ENCODE measurements at regions not wholly inside any gene's neighbourhood (a gene's known extent, or its start where the extent isn't known, plus 50 kb on each side); places are given as distances from the start of the nearest gene placed in this dataset.
A peak's percentile ranks its signal among the peaks of the same experiment; 100 is the strongest.

DNA sequence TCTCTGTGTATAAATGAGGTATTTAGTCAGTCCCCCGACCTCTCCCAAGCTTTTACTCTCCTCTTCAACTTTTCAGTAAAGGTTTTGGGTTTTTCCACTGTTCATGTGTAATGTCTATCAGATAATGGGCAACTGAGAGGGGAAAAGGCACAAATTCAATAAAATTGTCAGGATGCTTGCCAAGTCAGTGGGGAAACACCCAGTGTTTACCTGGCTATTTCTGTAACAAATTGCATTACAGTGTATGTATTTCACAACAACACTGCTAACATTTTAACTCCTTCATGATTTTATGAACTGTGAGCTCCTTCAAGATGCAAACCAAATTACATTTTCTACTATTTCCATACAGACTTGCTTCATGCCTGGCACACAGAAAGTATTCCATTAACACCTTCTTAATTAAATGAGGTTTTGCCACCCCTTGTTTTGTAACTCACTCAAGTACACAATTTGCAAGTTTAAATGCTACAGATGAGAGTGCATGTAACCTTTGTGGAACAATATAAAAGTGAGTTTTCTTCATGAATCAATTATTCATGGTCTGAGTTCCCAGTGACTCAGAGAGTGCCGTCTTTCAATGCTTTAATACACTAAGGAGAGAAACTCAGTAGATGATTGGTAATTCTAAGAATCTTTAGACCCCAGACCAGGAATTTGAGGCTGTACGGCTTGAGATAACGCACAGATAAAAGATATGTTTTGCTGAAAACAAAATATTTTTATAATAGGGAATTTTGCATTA, 149.8 kb upstream of the TLL1 start:
- no peak for DNase-seq

DNA sequence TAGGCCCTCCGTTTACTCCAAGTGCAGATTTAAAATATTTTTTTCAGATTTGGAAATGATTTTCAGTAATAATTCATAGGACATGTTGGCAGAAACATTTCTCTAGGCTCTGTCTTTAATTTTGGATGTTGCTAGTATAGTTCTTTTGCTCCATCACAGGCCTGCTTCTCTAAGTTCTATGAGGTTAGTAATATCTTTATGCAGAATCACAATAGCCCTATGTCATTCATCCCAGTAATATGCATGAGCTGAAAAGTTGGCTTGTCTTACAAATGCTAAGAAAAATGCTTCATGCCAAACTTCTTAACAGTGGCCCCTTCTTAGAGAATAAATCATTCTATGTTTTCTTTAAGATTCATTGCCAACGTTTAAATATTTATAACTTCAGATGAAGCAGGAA, 148.3 kb upstream of the TLL1 start:
- peak; percentile 53 for DNase-seq

- DNase-seq, result no peak
Measured at GRCh38 chr4:165725352-165725751, 147.7 kb upstream of the TLL1 start.

GRCh38 chr4:165726831-165727230, 146.2 kb upstream of the TLL1 start:
- DNase-seq, result peak; percentile 54

DNA sequence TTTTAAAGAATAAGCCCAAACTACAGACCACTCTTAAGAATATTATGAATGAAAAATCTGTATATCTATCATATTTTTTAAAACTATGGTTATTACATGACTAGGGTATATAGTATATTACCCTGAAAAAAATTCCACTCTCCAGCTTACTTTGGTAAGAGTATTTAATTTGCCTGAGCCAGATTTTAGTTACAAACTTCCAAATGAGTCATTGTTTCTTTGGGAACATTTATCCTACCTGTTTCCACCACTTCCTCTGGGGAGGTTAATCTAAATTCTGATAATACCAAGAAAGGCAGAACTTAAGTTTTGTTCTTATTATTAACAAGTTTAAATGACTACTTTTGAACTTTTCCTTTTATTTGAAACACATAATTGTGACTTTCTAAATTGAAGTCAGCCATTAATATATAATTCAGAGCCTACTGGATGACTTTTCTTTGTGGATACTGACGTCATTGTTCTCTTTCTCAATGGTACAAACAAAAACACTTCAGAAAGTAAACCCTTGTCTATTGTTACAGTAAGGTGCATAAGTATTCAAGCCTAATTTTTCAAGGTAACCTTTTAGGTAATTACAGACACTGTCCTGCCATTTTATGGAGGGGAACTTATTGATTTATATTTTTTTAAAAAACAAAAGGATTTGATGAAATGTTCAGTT, 135.6 kb upstream of the TLL1 start:
- DNase-seq, result no peak

DNA sequence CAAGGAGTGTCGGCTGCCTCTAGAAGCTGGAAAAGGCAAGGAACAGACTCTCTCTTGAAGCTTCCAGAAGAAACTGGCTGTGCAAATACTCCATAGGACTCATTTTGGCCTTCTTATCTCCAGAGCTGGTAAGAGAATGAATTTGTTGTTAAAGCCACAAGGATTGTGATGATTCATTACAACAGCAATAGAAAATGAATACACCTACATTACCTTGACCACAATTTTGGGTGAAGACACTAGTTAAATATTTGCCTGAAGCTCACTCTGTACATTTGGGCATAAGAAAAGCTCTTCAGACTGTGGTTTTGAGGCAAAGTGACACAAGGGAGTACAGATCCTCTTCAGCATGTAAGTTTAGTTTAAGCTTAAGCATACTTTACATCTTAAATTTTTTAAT, 134.5 kb upstream of the TLL1 start:
- DNase-seq, result no peak

DNA sequence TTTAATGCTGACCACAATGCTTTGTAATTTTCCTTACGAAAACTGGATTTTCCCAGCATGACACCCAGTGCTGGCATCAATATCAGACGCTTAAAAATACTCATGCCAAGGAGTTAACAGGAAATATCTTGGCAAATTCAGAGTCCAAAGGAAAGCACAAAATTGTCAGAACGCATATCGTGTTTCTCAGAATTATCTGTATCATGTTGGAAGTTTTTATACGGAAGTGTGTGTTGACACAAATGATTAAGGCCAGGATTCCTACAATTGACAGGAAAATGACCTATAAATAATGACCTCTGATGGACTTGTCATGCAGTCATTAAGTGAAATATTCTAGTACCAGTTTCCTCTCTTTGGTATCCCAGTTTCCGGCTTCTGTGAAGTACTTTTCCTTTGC, 132.1 kb upstream of the TLL1 start:
- DNase-seq, result no peak

DNA sequence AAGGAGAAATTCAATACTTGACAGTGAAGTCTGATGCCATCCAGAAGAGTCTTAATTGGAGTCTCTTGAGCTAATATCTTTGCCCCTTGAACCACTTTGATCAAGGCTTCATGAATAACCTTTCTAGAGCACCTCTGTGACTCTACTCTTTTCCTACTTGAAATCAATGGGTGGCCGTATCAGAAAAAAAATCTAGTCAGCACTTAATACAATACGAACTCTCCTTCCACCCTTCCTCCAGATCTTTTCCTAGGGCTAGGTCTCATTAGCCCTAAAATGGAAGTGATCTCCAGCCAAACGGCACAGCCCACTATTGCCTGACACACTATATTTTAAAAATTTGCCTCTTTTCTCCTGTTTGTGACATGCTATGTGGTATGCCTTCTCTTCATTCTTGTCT, 129.6 kb upstream of the TLL1 start:
- no peak for DNase-seq

- no peak for DNase-seq
Measured at GRCh38 chr4:165744370-165744769, 128.7 kb upstream of the TLL1 start.

GRCh38 chr4:165748321-165748720, 124.7 kb upstream of the TLL1 start:
- DNase-seq, result no peak

- no peak for DNase-seq
Measured at GRCh38 chr4:165751882-165752281, 121.2 kb upstream of the TLL1 start.

GRCh38 chr4:165754664-165755063, 118.4 kb upstream of the TLL1 start:
- DNase-seq, result no peak

DNA sequence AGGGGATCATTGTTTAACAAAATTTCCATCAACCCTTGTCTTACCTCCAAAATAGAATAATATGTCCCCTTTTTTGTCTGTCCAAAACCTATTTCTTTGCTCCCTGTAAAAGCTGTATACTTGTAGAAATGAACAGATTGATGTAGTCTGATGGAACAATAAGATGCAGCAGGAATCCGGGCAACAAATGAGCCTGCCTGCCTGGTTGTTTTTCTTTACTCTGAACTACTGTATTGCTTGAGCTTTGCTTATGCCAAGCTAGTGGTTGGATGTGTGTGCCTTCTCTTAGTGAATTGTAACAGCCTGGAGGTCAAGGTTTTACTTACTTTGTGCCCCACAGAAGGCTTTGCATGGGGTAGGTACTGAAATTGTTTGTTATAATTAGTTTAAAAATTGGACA, 116.2 kb upstream of the TLL1 start:
- no peak for DNase-seq

DNA sequence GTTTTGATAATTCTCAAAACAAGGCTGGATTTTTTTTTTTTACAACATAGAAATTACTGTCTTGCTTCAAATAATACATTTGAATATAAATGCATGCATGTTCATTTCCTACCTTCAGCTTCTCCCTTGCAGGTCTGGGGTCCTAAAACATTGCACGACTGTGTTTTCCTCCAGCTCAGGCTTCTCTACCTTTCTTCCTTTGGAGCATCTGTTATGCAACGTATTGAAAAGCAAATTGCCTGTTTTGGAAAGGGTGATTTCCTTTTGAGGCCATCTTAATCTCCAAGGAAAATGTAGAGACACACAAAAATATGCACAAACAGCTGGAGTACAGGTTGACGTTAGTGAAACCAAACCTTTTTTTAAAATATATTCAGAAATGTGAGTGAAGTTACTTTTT, 115.6 kb upstream of the TLL1 start:
- no peak for DNase-seq

- DNase-seq, result no peak
Measured at GRCh38 chr4:165758086-165758485, 115.0 kb upstream of the TLL1 start.

DNA sequence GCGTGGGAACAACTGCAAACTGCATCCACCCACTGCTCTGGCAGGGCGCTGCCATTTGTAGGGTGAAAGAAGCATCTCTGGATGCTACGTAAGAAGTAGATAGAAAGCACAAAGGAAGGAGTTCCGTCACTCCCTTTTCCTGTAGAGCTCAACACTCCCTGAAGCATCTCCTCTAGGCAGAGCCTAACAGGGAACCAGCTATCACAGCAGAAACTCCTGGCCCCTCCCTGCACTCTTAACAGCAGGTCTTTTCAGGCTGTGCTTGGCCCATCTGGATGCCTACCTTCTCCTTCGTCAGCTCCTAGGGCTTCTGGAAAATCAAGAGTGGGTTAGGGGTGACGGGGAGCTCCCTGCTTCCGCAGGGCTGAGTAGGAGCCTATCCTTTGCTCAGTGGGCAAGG, 112.9 kb upstream of the TLL1 start:
- no peak for DNase-seq

DNA sequence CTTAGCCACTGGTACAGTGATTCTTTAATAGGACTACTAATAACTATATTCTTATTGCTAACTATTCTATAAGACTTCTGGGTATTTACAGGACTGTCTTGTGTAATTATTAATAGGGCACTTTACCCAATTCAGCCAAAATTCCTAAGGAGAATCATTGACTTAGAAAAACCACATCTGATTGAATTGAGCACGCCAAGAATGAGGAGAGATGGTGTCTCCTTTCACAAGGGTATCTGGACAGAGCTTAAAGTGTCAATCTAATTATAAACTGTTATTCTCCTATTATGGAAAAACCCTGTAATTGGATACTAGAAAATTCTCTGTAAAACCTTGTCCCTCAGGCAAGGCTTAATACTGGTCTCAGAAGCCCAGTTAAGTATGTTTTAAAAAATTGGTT, 111.1 kb upstream of the TLL1 start:
- no peak for DNase-seq

DNA sequence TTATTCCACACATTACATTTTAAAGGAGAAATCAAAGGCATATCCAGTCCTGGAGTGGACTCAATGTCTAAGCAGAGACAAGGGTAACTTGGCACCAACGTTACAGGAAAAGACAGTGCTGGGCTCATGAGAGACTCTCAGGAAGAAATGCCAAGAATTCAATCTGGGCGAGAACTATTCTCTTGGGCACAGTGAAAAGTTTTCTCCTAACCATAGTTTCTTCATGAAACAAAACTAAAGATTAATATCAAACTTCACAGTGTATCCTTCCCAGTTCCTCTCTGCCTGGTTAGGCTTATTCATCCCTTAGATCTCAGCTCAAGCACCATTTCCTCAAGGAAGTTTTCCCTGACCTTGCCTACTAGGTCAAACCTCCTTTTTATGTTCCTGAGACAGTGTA, 109.4 kb upstream of the TLL1 start:
- peak; percentile 17 for DNase-seq

- no peak for DNase-seq
Measured at GRCh38 chr4:165765053-165765452, 108.0 kb upstream of the TLL1 start.

- DNase-seq, result no peak
Measured at GRCh38 chr4:165766018-165766417, 107.0 kb upstream of the TLL1 start.

DNA sequence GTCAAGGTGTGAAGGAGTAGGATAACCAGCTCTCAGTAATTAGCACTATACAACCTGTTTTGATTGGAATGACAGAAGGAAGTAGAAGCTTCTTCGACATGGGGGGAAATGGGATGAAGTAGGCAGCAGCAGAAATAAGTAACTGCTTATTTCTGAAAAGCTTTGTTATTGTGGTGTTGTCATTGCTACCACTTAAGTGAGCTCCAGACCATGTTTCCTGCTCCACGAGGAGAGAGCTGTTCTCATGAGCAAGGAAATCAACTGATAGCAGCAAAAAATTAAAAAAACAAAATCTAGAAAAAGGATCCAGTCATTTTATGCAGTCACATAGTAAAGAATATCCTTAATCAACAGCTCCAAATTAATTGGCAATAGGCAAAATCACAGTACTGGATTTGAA, 106.1 kb upstream of the TLL1 start:
- no peak for DNase-seq

- DNase-seq, result no peak
Measured at GRCh38 chr4:165767671-165768070, 105.4 kb upstream of the TLL1 start.

DNA sequence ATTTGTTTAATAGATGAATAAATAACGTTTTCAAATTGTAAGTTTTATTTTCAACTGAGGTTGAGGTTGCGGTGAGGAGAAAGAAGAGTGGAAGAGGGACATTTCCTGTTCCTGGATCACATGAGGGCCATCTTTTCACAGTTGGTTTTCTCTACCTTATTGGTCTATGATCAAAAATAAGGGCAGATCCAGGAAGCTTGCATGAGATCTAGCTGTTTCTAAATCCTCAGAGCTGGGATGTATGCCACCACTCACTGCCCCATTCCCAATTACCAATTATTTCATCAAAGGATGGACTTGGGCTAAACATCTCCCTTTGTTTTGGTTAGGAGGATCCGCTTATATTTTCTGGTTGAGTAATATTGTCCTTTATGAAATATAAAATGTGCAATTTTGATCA, 104.8 kb upstream of the TLL1 start:
- no peak for DNase-seq

GRCh38 chr4:165774326-165774725, 98.7 kb upstream of the TLL1 start:
- no peak for DNase-seq
